Neural cell (in vitro differentiated cells): ENCODE measurements at regions not wholly inside any gene's neighbourhood (a gene's known extent, or its start where the extent isn't known, plus 50 kb on each side); places are given as distances from the start of the nearest gene placed in this dataset.

ENCODE experiments used
- EP300 ChIP-seq: fragments of 450-650 bp; conservative IDR thresholded peaks from 2 replicates; pipeline ENCODE4 v1.6.1; 2014; ENCODE audit warnings: antibody characterized with exemption, mild to moderate bottlenecking, moderate library complexity; ENCODE audit not compliant: poor library complexity, severe bottlenecking
- POLR2AphosphoS5 ChIP-seq: IDR thresholded peaks from 2 replicates; pipeline ENCODE4 v1.6.1; 2012
- TAF1 ChIP-seq: IDR thresholded peaks from 2 replicates; pipeline ENCODE4 v1.6.1; 2012; ENCODE audit warnings: low read depth
- TF ChIP-seq, protein P1 (sequence below): fragments of 450-650 bp; IDR thresholded peaks from 2 replicates; pipeline ENCODE4 v1.5.1; 2014; ENCODE audit warnings: antibody characterized with exemption, mild to moderate bottlenecking, moderate library complexity; ENCODE audit not compliant: poor library complexity, severe bottlenecking

DNA sequence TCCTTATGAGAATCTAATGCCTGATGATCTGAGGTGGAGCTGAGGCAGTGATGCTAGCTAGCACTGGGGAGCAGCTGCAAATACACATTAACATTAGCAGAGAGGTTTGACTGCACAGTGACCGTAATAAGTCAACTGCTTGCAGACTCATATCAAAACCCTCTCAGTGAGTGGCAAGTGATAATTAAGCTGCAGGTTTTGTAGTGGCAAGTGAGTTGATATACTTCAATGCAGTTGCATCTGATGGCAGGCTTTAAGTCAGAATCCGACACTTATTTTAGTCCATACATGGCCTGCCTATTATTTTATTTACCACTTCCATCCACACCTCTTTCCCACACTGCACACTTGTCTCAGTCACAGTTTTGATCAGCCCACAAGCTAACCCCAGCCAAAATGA, 209.2 kb upstream of the IRS2 start:
- TF ChIP-seq POLR2AphosphoS5 (no peak), TAF1 (no peak), EP300 (no peak)
- TF ChIP-seq, protein P1, sequence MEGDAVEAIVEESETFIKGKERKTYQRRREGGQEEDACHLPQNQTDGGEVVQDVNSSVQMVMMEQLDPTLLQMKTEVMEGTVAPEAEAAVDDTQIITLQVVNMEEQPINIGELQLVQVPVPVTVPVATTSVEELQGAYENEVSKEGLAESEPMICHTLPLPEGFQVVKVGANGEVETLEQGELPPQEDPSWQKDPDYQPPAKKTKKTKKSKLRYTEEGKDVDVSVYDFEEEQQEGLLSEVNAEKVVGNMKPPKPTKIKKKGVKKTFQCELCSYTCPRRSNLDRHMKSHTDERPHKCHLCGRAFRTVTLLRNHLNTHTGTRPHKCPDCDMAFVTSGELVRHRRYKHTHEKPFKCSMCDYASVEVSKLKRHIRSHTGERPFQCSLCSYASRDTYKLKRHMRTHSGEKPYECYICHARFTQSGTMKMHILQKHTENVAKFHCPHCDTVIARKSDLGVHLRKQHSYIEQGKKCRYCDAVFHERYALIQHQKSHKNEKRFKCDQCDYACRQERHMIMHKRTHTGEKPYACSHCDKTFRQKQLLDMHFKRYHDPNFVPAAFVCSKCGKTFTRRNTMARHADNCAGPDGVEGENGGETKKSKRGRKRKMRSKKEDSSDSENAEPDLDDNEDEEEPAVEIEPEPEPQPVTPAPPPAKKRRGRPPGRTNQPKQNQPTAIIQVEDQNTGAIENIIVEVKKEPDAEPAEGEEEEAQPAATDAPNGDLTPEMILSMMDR, result no peak
